Stimulated activated CD4-positive, alpha-beta T cell treated with anti-CD3 and anti-CD28 coated beads, Interleukin-1b, Interleukin-23, amount 100 ng/mL, for 48 hours (primary cell): ENCODE measurements at regions not wholly inside any gene's neighbourhood (a gene's known extent, or its start where the extent isn't known, plus 50 kb on each side); places are given as distances from the start of the nearest gene placed in this dataset.
"Not testable (repeated sequence)": the region's sequence is repeated elsewhere in the genome, so short reads cannot be mapped to it uniquely, and the experiment has no call there.

Source experiments
- DNase-seq: peaks from one replicate; pipeline ENCODE4 v3.0.0-alpha.2; 2020

DNA sequence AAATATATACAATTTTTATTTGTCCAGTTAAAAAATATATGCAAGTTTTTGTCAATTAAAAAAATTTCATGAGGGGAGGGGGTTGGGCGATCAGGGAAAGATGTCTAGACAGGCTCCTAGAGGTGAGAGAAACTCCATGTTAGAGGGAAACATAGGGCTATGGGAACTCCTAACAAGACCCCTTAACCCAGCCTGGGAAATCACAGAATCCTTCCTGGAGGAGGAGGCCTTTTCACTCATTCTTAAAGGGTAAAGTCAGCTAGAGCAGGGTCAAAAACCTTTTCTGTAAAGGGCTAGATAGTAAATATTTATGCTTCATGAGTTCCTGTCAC, 75.9 kb upstream of the PTPN1 start:
- DNase-seq: no peak

DNA sequence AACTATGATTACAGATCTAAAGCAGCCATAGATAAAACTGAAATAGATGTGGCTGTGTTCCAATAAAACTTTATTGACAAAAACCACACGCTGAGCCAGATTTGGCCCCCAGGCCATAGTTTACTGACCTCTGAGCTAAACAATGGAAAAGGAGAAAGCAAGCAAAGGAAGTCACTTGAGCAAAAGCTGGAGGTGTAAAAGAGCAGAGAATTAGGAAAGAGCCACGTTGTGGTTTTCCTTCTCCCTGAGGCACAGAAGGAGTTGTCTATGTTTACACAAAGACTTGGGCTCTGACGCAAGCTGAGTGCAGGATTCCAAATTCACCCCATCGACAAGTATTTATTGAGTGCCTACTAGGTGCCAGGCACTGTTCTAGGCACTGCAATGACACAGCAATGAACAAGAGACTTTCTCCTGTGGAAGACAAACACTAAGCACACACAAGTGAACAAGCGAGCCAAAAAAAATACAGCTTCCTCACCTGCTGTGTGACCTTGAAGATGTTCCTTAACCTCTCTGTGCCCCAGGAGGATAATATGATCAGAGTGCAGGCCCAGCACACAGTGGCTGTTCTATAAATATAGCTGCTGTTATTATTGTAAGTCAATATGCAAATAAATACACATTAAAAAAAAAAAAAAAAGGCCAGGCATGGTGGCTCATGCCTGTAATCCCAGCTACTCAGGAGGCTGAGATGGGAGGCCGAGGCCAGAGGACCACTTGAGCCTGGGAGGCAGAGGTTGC, 75.4 kb upstream of the PTPN1 start:
- DNase-seq: no peak

DNA sequence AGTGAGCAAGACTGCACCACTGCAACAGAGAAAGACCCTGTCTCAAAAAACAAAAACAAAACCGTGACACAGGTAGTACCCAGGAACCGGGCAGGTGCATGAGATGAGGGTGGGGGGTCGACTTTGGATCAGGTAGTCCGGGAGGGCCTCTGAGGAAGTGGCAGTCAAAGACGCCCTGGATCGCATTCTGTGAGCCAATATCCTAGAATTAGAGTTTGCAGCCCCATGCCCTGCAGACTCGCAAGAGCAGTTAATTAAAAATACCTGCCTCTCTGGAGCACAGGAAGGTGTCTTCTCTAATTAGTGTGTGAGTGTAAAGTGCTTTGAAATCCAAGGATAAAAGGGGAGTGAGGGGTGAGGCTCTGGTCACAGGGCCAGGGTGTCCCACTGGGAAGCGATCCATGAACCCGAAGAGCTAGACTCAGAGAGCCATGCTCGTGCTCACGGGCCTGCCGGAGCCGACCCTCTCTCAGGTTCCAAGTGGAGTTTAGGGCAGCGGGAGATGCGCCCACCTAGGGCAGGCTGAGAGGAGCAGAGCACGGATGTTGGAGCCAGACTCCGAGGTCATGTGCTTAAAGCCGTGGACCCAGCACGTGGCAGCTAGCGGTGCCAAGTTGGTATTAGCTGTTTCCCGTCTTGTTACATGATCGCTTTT, 74.7 kb upstream of the PTPN1 start:
- DNase-seq: no peak

DNA sequence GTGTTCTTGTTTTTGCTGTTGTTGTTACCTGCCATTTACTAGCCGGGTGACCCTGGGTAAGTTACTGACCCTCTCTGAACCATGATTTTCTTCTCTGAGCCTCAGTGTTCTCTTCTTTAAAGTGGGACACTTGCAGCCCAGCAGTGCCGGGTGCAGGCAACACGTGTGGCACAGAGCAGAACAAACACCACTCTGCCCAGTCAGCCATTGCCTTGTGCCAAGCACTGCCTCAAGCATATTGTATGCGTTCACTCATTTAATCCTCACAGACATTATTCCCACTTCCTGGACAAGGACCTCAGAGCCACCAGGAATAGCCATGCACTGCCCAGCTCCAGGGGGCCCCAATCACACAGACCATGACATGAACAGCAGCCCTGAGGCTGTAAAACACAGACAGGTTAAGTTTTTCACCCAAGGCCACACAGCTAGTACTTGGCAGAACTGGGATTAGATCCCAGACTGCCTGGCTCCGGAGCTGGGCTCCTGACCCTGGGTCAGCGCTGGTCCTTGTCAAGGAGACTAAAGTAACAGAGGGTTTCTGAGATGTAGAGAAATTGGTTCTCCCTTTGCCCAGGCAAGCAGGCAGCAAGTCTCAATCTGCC, 74.0 kb upstream of the PTPN1 start:
- DNase-seq: no peak

GRCh38 chr20:50436696-50437095, 73.5 kb upstream of the PTPN1 start:
- no peak for DNase-seq

DNA sequence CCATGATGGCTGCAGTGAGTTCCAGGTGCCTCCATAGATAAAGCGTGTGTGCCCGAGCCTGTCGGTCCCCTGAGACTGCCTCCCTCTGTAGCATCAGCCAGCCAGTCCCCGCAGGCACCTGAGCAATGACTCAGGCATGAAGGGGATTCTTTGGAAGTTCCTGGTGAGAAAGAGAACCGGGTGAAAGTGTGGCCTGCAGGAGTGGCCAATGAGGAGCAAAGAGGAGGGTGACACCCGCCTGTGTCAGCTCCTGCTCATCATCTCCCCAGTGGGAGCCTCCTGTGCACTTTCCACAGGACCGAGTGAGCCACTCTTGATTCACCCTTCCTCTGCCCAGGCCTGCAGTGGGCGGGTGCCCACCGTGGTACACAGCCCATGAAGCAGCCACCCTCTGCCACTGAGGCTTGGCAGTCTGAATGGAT, 71.2 kb upstream of the PTPN1 start:
- DNase-seq: peak; percentile 79

GRCh38 chr20:50439539-50440453, 70.4 kb upstream of the PTPN1 start:
- no peak for DNase-seq

GRCh38 chr20:50442512-50442911, 67.7 kb upstream of the PTPN1 start:
- DNase-seq: no peak

GRCh38 chr20:50445354-50446151, 64.6 kb upstream of the PTPN1 start:
- no peak for DNase-seq

DNA sequence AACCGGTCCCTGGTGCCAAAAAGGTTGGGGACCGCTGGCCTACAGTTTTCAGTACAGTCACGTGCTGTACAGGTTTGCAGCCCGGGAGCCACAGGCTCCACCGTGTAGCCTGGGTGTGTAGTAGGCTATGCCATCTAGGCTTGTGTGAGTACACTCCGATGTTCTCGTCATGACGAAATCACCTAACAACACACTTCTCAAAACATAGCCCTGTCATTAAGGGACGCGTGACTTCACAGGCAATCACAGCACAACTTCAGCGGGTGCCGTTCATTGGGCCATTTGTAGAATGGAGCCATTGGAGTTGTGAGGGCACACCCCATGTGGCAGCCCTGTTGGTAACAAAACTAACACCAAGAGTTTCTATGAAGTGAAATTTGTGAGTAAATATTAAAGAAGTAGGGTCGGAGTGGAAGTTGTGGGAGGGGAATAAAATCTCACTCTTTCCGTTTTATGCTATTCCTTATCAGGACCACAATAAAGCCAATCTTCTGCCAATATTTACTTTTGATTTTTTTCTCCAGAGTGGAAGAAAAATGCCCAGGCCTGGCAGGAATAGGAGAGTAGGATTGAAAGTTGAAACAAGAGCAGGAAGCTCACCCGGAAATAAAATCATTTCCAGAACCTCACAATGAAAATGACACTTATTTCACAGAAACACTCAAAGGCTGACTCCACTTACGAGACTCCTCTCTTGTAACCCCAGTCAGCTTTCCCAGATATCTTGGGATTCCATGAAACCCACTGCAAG, 63.7 kb upstream of the PTPN1 start:
- DNase-seq: no peak

- DNase-seq: no peak
Observed at GRCh38 chr20:50447102-50447804, 62.9 kb upstream of the PTPN1 start.

DNA sequence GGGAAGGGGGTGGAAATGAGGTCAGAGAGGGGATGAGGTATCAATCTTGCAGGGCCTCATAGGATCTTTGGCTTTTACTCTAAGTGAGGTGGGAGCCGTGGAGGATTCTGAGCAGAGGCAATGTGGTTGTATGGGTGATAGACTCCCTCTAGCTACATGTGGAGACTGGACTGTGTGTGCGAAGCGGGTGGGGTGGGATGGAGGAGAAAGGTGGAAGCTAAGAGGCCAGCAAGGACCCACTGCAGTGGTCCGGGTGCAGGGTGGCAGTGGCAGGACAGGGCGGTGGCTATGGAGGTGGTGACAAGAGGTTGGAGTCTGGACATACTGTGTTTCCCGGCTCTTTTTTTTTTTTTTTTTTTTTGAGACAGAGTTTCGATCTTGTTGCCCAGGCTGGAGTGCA, 62.4 kb upstream of the PTPN1 start:
- DNase-seq: no peak

DNA sequence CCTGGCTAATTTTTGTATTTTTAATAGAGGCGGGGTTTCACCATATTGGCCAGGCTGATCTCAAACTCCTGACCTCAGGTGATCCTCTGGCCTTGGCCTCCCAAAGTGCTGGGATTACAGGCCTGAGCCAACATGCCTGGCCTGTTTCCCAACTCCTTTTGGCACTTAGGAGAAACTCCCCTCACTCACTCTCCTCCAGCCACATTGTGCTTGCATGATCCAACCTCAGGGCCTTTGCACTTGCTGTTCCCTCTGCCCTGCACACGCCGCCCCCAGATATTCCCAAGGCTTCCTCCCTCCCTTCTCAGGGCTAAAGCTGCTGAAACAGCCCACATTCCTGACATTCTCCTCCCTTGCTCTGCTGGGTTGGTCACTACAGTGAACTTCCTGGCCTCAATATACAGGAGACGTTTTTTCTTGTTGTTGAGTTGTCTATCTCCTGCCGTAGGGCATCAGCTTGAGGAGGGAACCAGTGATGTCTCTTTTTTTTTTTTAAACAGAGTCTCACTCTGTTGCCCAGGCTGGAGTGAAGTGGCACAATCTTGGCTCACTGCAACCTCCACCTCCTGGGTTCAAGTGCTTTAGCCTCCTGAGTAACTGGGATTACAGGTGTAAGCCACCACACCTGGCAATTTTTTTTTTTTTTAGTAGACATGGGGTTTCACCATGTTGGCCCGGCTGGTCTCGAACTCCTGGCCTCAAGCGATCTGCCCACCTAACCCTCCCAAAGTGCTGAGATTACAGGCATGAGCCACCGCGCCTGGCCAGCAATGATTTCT, 61.4 kb upstream of the PTPN1 start:
- not testable (repeated sequence) for DNase-seq

- no peak for DNase-seq
Observed at GRCh38 chr20:50449738-50450492, 60.3 kb upstream of the PTPN1 start.

- no peak for DNase-seq
Observed at GRCh38 chr20:50450493-50450826, 59.7 kb upstream of the PTPN1 start.

GRCh38 chr20:50450881-50451752, 59.1 kb upstream of the PTPN1 start:
- DNase-seq: peak; percentile 25

DNA sequence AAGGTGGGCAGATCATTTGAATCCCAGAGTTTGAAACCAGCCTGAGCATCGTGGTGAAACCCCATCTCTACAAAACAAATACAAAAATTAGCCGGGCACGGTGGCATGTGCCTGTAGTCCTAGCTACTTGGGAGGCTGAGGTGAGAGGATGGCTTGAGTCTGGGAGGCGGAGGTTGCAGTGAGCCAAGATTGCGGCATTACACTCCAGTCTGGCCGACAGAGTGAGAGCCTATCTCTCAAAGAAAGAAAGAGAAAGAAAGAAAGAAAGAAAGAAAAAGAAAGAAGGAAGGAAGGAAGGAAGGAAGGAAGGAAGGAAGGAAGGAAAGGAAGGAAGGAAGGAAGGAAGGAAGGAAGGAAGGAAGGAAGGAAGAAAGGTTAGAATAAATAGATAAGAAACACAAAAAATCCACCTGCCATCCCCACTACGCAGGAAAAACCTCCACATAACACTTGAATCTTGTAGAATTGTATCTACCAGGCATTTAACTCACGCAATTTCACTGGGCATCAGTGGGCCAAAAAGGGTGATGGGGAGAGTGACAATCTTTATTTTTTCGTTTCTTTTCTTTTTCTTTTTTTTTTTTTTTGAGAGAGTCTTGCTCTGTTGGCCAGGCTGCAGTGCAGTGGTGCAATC, 58.3 kb upstream of the PTPN1 start:
- DNase-seq: not testable (repeated sequence)
